GM11168 (cell line): ENCODE measurements at regions not wholly inside any gene's neighbourhood (a gene's known extent, or its start where the extent isn't known, plus 50 kb on each side); places are given as distances from the start of the nearest gene placed in this dataset.

Source experiments
- in situ Hi-C: fragments of 300-500 bp; cut with MboI; formaldehyde crosslinking; loops from one replicate; pipeline ENCODE4 v1.12.0; 2022; ENCODE audit warnings: low sequenced_read_pairs; ENCODE audit not compliant: unreplicated experiment

GRCh38 chr12:132439333-132439904, 50.5 kb upstream of the FBRSL1 start:
- in situ Hi-C loops = no loop called here

- in situ Hi-C loops = no loop called here
Measured at GRCh38 chr12:132438726-132439125, 51.2 kb upstream of the FBRSL1 start.

- in situ Hi-C loops = no loop called here
Measured at GRCh38 chr12:132437943-132438700, 51.8 kb upstream of the FBRSL1 start.

- in situ Hi-C loops = no loop called here
Measured at GRCh38 chr12:132437252-132437932, 52.6 kb upstream of the FBRSL1 start.

GRCh38 chr12:132436791-132437251, 53.1 kb upstream of the FBRSL1 start:
- in situ Hi-C loops = no loop called here

- in situ Hi-C loops = no loop called here
Measured at GRCh38 chr12:132435486-132436187, 54.3 kb upstream of the FBRSL1 start.

- in situ Hi-C loops = no loop called here
Measured at GRCh38 chr12:132433641-132434395, 56.1 kb upstream of the FBRSL1 start.

GRCh38 chr12:132432721-132433577, 57.0 kb upstream of the FBRSL1 start:
- in situ Hi-C loops = no loop called here

- in situ Hi-C loops = no loop called here
Measured at GRCh38 chr12:132432126-132432705, 57.7 kb upstream of the FBRSL1 start.

- in situ Hi-C loops = no loop called here
Measured at GRCh38 chr12:132430838-132431774, 58.8 kb upstream of the FBRSL1 start.

GRCh38 chr12:132429946-132430643, 59.9 kb upstream of the FBRSL1 start:
- in situ Hi-C loops = no loop called here

- in situ Hi-C loops = no loop called here
Measured at GRCh38 chr12:132429602-132429945, 60.4 kb upstream of the FBRSL1 start.

- in situ Hi-C loops = no loop called here
Measured at GRCh38 chr12:132428936-132429601, 60.9 kb upstream of the FBRSL1 start.

GRCh38 chr12:132427999-132428935, 61.7 kb upstream of the FBRSL1 start:
- in situ Hi-C loops = no loop called here

- in situ Hi-C loops = no loop called here
Measured at GRCh38 chr12:132427174-132427768, 62.7 kb upstream of the FBRSL1 start.
